ENCODE measurements at regions not wholly inside any gene's neighbourhood (a gene's known extent, or its start where the extent isn't known, plus 50 kb on each side); places are given as distances from the start of the nearest gene placed in this dataset.
A peak's percentile ranks its signal among the peaks of the same experiment; 100 is the strongest.
"Not testable (repeated sequence)": the region's sequence is repeated elsewhere in the genome, so short reads cannot be mapped to it uniquely, and the experiment has no call there.

- no peak for DNase-seq
Observed at GRCh38 chr1:100629391-100629790, 90.2 kb upstream of the VCAM1 start.

DNA sequence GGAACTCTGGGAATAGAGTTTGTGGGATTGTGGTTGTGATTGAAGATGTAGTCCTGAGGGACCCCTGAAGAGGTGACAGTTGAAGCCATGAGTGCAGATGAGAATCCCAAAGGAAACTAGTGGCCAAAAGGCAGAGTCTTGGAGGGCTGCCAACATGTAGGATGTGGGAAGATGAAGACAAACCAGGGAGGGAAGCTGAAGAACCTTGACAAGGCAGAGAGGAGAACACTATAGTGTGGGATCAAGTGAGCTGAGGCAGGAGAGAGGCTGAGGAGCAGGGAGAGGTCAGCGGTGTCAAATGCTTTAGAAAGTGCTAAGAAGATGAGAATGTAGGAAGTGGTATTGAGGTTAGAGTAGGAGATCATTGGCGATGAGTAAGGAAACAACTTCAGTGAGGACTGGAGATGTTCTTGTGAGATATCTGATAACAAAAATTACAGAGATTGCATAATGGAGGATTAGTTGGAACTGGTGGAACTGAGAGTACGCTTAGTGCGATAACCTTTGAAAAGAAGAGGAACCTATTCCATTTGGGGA lies 88.5 kb upstream of the VCAM1 start:
- peak; percentile 99 for DNase-seq

DNA sequence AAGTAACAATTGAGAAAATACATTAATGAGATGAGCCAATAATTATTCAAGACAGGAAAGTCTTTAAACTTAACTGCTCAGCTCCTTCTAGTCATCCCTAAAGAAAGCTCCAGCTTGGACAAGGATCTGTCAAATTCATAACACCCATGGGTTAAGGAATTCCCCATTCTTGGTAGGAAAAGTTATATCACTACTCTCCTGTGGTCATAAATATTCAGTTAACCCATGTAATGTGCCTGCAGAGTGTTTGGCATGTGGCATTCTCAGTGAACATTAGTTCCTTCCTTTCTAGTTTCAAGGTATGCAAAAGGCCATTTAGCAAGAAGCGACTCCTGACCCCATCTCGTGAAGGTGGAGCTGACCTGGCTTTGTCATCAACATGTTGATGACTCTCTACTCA lies 76.7 kb upstream of the VCAM1 start:
- DNase-seq, result no peak

GRCh38 chr1:100643471-100644196 lies 75.9 kb upstream of the VCAM1 start:
- no peak for DNase-seq

DNA sequence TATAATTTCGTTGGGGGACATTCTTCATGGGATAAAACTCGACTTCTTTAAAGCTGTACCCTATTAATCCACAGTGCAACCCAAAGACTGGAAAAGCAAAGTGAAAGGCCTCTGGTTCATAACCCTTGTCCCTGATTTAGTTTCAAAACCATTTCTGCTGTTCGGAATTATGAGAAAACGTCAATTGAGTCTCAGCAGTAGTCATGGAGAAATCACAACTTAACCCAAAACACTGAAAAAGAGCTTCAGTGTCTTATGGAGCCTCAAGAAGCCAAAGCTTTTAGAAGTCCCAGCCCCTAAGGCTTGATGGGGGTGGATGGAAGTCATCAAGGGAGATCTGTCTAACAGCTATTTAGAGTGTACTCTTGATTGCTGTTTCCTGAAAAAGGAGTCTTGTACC lies 73.5 kb upstream of the VCAM1 start:
- DNase-seq, result no peak

GRCh38 chr1:100649146-100649545 lies 70.4 kb upstream of the VCAM1 start:
- peak; percentile 10 for DNase-seq

DNA sequence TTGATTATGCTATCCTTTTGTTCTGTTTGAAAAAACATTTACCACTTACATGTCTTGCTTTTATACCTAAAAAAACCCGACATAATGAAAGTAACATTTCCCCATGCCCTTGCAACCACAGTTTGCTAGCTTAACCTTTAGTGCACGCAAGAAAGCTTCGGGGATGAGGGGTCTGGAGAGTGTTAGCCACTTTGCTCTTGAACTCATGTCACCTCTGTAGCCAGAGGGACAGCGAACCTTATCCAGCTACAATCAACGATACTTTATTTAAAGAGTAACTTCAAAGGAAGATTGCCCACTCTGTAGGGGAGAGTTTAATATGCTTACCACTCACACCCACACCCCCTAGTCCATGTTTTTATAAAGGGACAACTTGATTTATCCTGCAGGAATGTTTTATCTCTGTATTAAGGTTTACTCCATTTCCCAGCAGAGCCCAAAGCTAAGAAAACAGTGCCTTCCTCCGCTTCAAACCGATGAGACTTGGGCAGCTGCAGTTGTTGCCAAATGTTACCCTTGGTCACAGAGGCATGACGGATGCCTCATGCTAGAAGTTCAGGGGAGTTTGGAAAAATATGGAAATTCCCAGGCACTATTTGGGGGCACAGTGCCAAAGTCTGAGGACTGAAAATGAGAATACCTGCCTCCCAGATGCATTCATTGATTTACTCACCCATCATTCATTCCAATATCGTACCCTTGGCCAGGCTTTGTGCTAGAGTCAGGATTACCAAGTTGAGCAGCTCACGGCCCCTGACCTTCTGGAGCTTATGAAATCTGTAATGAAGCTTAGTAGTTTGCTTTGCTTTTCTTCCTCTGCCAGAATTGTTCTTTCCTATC lies 61.4 kb upstream of the VCAM1 start:
- DNase-seq, result no peak

GRCh38 chr1:100658716-100659026 lies 60.9 kb upstream of the VCAM1 start:
- DNase-seq, result no peak

DNA sequence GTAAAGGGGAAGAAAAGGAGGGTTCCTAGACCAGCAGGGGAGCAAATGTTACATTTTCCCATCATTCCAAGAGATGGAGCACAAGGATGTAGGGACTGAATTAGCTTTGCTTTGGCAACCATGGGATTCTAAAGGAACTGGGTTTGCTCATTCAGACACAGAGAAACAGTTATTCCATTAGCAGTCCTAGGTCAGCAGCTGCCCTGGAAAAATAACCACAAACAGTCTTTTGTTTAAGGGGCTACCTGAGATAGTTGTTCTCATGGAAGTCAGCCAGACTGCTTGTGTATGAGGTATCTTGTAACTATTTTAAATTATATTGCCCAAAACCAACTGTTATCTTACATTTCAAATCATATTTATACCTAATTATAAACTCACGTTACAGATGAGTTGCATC lies 58.4 kb upstream of the VCAM1 start:
- no peak for DNase-seq

GRCh38 chr1:100668494-100668893 lies 51.0 kb upstream of the VCAM1 start:
- not testable (repeated sequence) for DNase-seq

Data from MV-4-11 (cell line).